Stimulated activated naive CD4-positive, alpha-beta T cell treated with Interleukin-2 at 50 U/mL for 16 hours (primary cell): ENCODE measurements at regions not wholly inside any gene's neighbourhood (a gene's known extent, or its start where the extent isn't known, plus 50 kb on each side); places are given as distances from the start of the nearest gene placed in this dataset.

ENCODE experiments used
- DNase-seq: peaks from one replicate; lab custom pipeline; 2025; lab: John Stamatoyannopoulos, UW

GRCh38 chr20:23231561-23232218 is 118.9 kb upstream of the NXT1 start:
- DNase-seq: no peak

- no peak for DNase-seq
These were observed 119.7 kb upstream of the NXT1 start for GRCh38 chr20:23230766-23231385.

- no peak for DNase-seq
These were observed 120.6 kb upstream of the NXT1 start for GRCh38 chr20:23229989-23230388.

- no peak for DNase-seq
These were observed 121.7 kb upstream of the NXT1 start for GRCh38 chr20:23228912-23229311.

- no peak for DNase-seq
These were observed 122.6 kb upstream of the NXT1 start for GRCh38 chr20:23227976-23228375.

- DNase-seq: no peak
These were observed 123.3 kb upstream of the NXT1 start for GRCh38 chr20:23227274-23227673.

- no peak for DNase-seq
These were observed 123.9 kb upstream of the NXT1 start for GRCh38 chr20:23226612-23227265.

- DNase-seq: no peak
These were observed 125.1 kb upstream of the NXT1 start for GRCh38 chr20:23225407-23226060.

- no peak for DNase-seq
These were observed 125.8 kb upstream of the NXT1 start for GRCh38 chr20:23224806-23225205.

- no peak for DNase-seq
These were observed 126.5 kb upstream of the NXT1 start for GRCh38 chr20:23223908-23224580.

- DNase-seq: no peak
These were observed 127.9 kb upstream of the NXT1 start for GRCh38 chr20:23222531-23223200.

GRCh38 chr20:23217023-23217422 is 130.9 kb upstream of the CD93 start:
- no peak for DNase-seq

GRCh38 chr20:23215344-23215995 is 129.3 kb upstream of the CD93 start:
- no peak for DNase-seq

- no peak for DNase-seq
These were observed 128.8 kb upstream of the CD93 start for GRCh38 chr20:23214903-23215302.

- DNase-seq: no peak
These were observed 126.4 kb upstream of the CD93 start for GRCh38 chr20:23212464-23212995.

- DNase-seq: no peak
These were observed 125.9 kb upstream of the CD93 start for GRCh38 chr20:23212011-23212410.

GRCh38 chr20:23211164-23211563 is 125.0 kb upstream of the CD93 start:
- DNase-seq: no peak

- DNase-seq: no peak
These were observed 121.9 kb upstream of the CD93 start for GRCh38 chr20:23207826-23208540.

GRCh38 chr20:23206995-23207394 is 120.9 kb upstream of the CD93 start:
- DNase-seq: no peak

- DNase-seq: no peak
These were observed 119.9 kb upstream of the CD93 start for GRCh38 chr20:23206061-23206460.
